ENCODE measurements at regions not wholly inside any gene's neighbourhood (a gene's known extent, or its start where the extent isn't known, plus 50 kb on each side); places are given as distances from the start of the nearest gene placed in this dataset.
"Not testable (repeated sequence)": the region's sequence is repeated elsewhere in the genome, so short reads cannot be mapped to it uniquely, and the experiment has no call there.

DNA sequence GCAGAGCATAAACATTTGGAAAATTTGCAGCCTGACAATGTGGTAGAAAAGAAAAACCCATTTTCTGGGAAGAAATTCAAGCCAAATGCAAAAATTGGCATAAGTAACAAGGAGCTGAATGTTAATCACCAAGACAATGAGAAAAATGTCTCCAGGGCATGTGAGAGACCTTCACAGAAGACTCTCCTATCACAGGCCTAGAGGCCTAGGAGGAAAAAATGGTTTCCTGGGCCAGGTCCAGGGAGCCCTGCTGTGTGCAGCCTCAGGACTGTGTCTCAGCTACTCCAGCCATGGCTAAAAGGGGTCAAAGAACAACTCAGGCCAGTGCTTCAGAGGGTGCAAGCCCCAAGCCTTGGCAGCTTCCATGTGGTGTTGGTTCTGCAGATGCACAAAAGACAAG is 362.4 kb downstream of the FAM47B start:
- TF ChIP-seq, protein P1, sequence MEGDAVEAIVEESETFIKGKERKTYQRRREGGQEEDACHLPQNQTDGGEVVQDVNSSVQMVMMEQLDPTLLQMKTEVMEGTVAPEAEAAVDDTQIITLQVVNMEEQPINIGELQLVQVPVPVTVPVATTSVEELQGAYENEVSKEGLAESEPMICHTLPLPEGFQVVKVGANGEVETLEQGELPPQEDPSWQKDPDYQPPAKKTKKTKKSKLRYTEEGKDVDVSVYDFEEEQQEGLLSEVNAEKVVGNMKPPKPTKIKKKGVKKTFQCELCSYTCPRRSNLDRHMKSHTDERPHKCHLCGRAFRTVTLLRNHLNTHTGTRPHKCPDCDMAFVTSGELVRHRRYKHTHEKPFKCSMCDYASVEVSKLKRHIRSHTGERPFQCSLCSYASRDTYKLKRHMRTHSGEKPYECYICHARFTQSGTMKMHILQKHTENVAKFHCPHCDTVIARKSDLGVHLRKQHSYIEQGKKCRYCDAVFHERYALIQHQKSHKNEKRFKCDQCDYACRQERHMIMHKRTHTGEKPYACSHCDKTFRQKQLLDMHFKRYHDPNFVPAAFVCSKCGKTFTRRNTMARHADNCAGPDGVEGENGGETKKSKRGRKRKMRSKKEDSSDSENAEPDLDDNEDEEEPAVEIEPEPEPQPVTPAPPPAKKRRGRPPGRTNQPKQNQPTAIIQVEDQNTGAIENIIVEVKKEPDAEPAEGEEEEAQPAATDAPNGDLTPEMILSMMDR (IDR thresholded peaks at IDR 0.05), result not testable (repeated sequence)
- not testable (repeated sequence) for TF ChIP-seq POLR2A (IDR thresholded peaks at IDR 0.05)

Data from prostate gland (tissue), 2 donors.